ENCODE measurements at regions not wholly inside any gene's neighbourhood (a gene's known extent, or its start where the extent isn't known, plus 50 kb on each side); places are given as distances from the start of the nearest gene placed in this dataset.

DNA sequence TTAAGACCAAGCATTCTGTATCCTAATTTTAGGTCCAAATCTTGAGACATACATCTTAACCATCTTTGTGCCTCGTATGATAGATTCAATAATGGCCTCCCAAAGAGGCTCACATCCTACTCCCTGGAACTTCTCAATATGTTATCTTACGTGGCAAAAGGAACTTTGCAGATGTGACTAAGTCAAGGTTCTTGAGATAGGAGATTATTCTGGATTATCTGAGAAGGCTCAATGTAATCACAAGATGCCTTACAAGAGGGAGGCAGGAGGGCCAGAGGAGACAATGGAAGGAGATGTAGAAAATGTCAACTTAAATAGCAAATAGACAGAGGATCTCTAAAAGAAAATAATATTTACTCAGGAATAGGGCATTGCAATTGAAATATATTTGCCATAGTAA is 548.9 kb downstream of the MATN1 start:
- no peaks in the 10 kb centered on the region for H3K9me3 ChIP-seq
- DNase-seq = no peak
- no peaks in the 10 kb centered on the region for H3K4me1 ChIP-seq
- H3K4me3 ChIP-seq (ENCODE audit: low read depth, low read length) = no peak overlapping the region
- no peaks in the 10 kb centered on the region for H3K27me3 ChIP-seq
- TF ChIP-seq, protein P1, sequence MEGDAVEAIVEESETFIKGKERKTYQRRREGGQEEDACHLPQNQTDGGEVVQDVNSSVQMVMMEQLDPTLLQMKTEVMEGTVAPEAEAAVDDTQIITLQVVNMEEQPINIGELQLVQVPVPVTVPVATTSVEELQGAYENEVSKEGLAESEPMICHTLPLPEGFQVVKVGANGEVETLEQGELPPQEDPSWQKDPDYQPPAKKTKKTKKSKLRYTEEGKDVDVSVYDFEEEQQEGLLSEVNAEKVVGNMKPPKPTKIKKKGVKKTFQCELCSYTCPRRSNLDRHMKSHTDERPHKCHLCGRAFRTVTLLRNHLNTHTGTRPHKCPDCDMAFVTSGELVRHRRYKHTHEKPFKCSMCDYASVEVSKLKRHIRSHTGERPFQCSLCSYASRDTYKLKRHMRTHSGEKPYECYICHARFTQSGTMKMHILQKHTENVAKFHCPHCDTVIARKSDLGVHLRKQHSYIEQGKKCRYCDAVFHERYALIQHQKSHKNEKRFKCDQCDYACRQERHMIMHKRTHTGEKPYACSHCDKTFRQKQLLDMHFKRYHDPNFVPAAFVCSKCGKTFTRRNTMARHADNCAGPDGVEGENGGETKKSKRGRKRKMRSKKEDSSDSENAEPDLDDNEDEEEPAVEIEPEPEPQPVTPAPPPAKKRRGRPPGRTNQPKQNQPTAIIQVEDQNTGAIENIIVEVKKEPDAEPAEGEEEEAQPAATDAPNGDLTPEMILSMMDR (IDR thresholded peaks at IDR 0.05; ENCODE audit: low read depth, low read length) = no peak
- H3K36me3 ChIP-seq = no peaks in the 10 kb centered on the region

- H3K9me3 ChIP-seq = no peaks in the 10 kb centered on the region
- TF ChIP-seq, protein P1 (IDR thresholded peaks at IDR 0.05; ENCODE audit: low read depth, low read length) = no peak
- H3K36me3 ChIP-seq = no peaks in the 10 kb centered on the region
- no peaks in the 10 kb centered on the region for H3K27me3 ChIP-seq
- H3K4me3 ChIP-seq (ENCODE audit: low read depth, low read length) = no peak overlapping the region
- no peaks in the 10 kb centered on the region for H3K4me1 ChIP-seq
- no peak for DNase-seq
Measured at GRCh38 chr1:30173560-30173959, 549.8 kb downstream of the MATN1 start.

- no peaks in the 10 kb centered on the region for H3K9me3 ChIP-seq
- DNase-seq = no peak
- TF ChIP-seq, protein P1 (IDR thresholded peaks at IDR 0.05; ENCODE audit: low read depth, low read length) = no peak
- no peak overlapping the region for H3K4me3 ChIP-seq (ENCODE audit: low read depth, low read length)
- no peaks in the 10 kb centered on the region for H3K27me3 ChIP-seq
- no peaks in the 10 kb centered on the region for H3K36me3 ChIP-seq
- no peaks in the 10 kb centered on the region for H3K4me1 ChIP-seq
Measured at GRCh38 chr1:30172757-30173156, 550.6 kb downstream of the MATN1 start.

DNA sequence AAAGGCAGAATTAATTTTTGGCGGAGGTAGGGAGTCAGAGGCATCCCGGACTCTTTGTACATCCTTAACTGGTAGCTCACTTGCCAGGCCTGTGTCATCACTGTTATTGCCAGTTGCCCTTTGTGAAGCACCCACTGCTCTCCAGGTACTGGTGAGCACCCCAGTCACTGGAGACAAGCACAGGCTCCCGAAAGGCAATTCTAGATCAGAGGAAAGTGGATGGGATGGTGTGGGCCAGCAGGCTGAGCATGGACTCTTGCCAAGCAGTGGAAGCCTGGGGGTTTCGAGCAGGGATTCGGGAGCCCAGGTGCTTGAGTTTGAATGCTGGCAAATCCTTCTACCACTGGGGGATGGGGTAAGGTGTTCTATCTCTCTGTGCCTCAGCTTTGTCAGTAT is 551.1 kb downstream of the MATN1 start:
- no peaks in the 10 kb centered on the region for H3K27me3 ChIP-seq
- no peak for DNase-seq
- H3K4me1 ChIP-seq = no peaks in the 10 kb centered on the region
- no peaks in the 10 kb centered on the region for H3K36me3 ChIP-seq
- no peaks in the 10 kb centered on the region for H3K9me3 ChIP-seq
- TF ChIP-seq, protein P1 (IDR thresholded peaks at IDR 0.05; ENCODE audit: low read depth, low read length) = no peak
- H3K4me3 ChIP-seq (ENCODE audit: low read depth, low read length) = no peak overlapping the region

GRCh38 chr1:30171537-30172298 is 551.7 kb downstream of the MATN1 start:
- Histone ChIP-seq H3K27me3 (no peaks in the 10 kb centered on the region), H3K36me3 (no peaks in the 10 kb centered on the region), H3K4me1 (no peaks in the 10 kb centered on the region), H3K4me3 (ENCODE audit: low read depth, low read length) (no peak overlapping the region), H3K9me3 (no peaks in the 10 kb centered on the region)
- TF ChIP-seq, protein P1 (IDR thresholded peaks at IDR 0.05; ENCODE audit: low read depth, low read length) = no peak
- no peak for DNase-seq

- Histone ChIP-seq H3K36me3 (no peaks in the 10 kb centered on the region), H3K4me3 (ENCODE audit: low read depth, low read length) (no peak overlapping the region), H3K4me1 (no peaks in the 10 kb centered on the region), H3K27me3 (no peaks in the 10 kb centered on the region), H3K9me3 (no peaks in the 10 kb centered on the region)
- TF ChIP-seq, protein P1 (IDR thresholded peaks at IDR 0.05; ENCODE audit: low read depth, low read length) = no peak
- no peak for DNase-seq
Measured at GRCh38 chr1:30169269-30169668, 554.1 kb downstream of the MATN1 start.
